ENCODE measurements at regions not wholly inside any gene's neighbourhood (a gene's known extent, or its start where the extent isn't known, plus 50 kb on each side); places are given as distances from the start of the nearest gene placed in this dataset.

DNA sequence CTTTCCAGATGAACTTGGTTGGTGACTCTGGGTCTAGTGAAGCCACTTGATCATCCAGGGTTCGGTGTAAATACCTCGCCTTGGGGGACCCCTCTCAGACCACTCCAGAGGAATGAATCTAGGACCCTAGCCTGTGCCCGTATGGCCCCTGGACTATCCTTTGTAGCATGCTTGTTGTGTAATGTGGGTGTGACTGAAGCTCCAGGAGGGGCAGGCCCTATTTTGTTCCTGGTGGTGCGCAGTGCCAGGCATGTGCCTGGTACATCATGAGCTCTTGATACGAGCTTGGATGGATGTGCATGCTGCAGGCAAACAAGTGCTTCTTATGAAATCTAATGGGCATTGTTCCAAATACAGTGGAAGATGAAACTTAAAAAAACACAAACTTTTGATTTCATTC is 82.8 kb downstream of the EBLN2 start:
- no peak for TF ChIP-seq EZH2 (IDR thresholded peaks at IDR 0.05; ENCODE audit: borderline replicate concordance, low read length)
- TF ChIP-seq, protein P1, sequence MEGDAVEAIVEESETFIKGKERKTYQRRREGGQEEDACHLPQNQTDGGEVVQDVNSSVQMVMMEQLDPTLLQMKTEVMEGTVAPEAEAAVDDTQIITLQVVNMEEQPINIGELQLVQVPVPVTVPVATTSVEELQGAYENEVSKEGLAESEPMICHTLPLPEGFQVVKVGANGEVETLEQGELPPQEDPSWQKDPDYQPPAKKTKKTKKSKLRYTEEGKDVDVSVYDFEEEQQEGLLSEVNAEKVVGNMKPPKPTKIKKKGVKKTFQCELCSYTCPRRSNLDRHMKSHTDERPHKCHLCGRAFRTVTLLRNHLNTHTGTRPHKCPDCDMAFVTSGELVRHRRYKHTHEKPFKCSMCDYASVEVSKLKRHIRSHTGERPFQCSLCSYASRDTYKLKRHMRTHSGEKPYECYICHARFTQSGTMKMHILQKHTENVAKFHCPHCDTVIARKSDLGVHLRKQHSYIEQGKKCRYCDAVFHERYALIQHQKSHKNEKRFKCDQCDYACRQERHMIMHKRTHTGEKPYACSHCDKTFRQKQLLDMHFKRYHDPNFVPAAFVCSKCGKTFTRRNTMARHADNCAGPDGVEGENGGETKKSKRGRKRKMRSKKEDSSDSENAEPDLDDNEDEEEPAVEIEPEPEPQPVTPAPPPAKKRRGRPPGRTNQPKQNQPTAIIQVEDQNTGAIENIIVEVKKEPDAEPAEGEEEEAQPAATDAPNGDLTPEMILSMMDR (IDR thresholded peaks at IDR 0.05; ENCODE audit: low read length) = no peak
